Heart right ventricle (tissue), 16 donors: ENCODE measurements at regions not wholly inside any gene's neighbourhood (a gene's known extent, or its start where the extent isn't known, plus 50 kb on each side); places are given as distances from the start of the nearest gene placed in this dataset.

Experiments
- ATAC-seq, 8 donors: fragments of 200-7000 bp; cut with Tn5 transposase; one replicate each; pipeline ENCODE4 v1.9.1; 2020; ENCODE audit warnings: mild to moderate bottlenecking in 8 of 8, moderate library complexity in 8 of 8, moderate number of reproducible peaks in 1 of 8
- DNase-seq, 2 donors: peaks; one replicate each; pipeline ENCODE4 v3.0.0-alpha.2; 2020
- H3K27ac ChIP-seq, 10 donors: fragments of 200-600 bp; sonication (generic) in 2 of 10; one replicate each; pipeline versions ENCODE4 v1.5.0 to v1.8.0; 2020 to 2022; ENCODE audit warnings: mild to moderate bottlenecking in 3 of 10
- H3K27me3 ChIP-seq, 7 donors: fragments of 200-600 bp; one replicate each; pipeline ENCODE4 v1.8.0; 2021 to 2022; ENCODE audit warnings: mild to moderate bottlenecking in 2 of 7
- H3K36me3 ChIP-seq, 9 donors: fragments of 200-600 bp; sonication (generic) in 1 of 9; one replicate each; pipeline versions ENCODE4 v1.5.0 to v1.8.0; 2020 to 2022; ENCODE audit warnings: mild to moderate bottlenecking in 2 of 9
- H3K4me1 ChIP-seq, 9 donors: fragments of 200-600 bp; sonication (generic) in 1 of 9; one replicate each; pipeline versions ENCODE4 v1.5.0 to v1.8.0; 2020 to 2022; ENCODE audit warnings: mild to moderate bottlenecking in 4 of 9
- H3K4me3 ChIP-seq, 10 donors: fragments of 200-600 bp; sonication (generic) in 2 of 10; one replicate each; pipeline versions ENCODE4 v1.5.0 to v1.8.0; 2020 to 2022; ENCODE audit warnings: mild to moderate bottlenecking in 7 of 10, moderate library complexity in 2 of 10
- H3K9me3 ChIP-seq, 11 donors: fragments of 200-600 bp in 10 of 11; sonication (generic) in 2 of 11; one replicate each; pipeline versions ENCODE4 v1.5.0 to v1.8.0; 2013 to 2022; ENCODE audit warnings: mild to moderate bottlenecking in 2 of 11, control low read depth in 1 of 11, moderate library complexity in 1 of 11
- WGBS, 2 donors: extraction: QIAGEN DNeasy Blood & Tissue Kit; methylation state at CpG; one replicate each; pipeline ENCODE4 v1.1.7; 2013; ENCODE audit warnings: inconsistent platforms in 1 of 2; 5-methylcytosine and 5-hydroxymethylcytosine counted together
- intact Hi-C, 10 donors: fragments of 100-400 bp; cut with DNase I; formaldehyde crosslinking; loops; one replicate each; pipeline versions ENCODE4 v1.11.1 to v1.14.2; 2022
- TF ChIP-seq, protein P1 (sequence below), 9 donors: fragments of 200-600 bp; sonication (generic) in 2 of 9; IDR thresholded peaks; one replicate each; pipeline versions ENCODE4 v1.5.0 to v1.8.0; 2021 to 2022; ENCODE audit warnings: antibody characterized with exemption in 9 of 9, mild to moderate bottlenecking in 5 of 9, moderate library complexity in 1 of 9
- donor health status: Arrhythmogenic right ventricular cardiomyopathy.
- donor health status: ischemic (EF 13 %, LVEDD 7.1; RV severe dilation, severe dysfunction).
- donor health status: healthy with polysubstance abuse.
- donor health status: DM: no; HTN: yes; CAD: no.
- donor health status: DM: no; HTN: no; CAD: no.
- donor health status: ischemic (EF 25% LVEDD 6.9; RV normal size, moderate dysfunction).
- donor health status: ischemic (EF 25% LVEDD 5.7; RV mildly dilated, moderate dysfunction).
- donor health status: healthy.
- donor health status: DM: yes; HTN: yes; CAD: no.
- donor health status: Ischemic cardiomyopathy.
- donor health status: ischemic (EF 35%, LVEDD 5.7; RV mildly dilated, moderate dysfunction).
- donor health status: nonischemic (EF 11% LVEDD 7.7; RV severe dilation, severe dysfunction).
- donor health status: DM: yes; HTN: yes; CAD: no.
- donor health status: PGD.
- donor health status: ischemic (EF 29% LVEDD 5.4; RV normal size, mild dysfunction).
- donor health status: nonischemic (EF 23%, LVEDD 6.1; RV moderate dilation, normal function).

GRCh38 chr3:117817103-117817502, 1107.5 kb downstream of the TUSC7 start:
- intact Hi-C loops = no loop called here
- H3K4me1 ChIP-seq = no peaks in the 10 kb centered on the region
- no peak overlapping the region for H3K4me3 ChIP-seq
- H3K27me3 ChIP-seq = no peaks in the 10 kb centered on the region
- ATAC-seq (no peak), DNase-seq (no peak)
- 66 to 91% methylated on average over 2 of the region's 2 CpGs for WGBS, 2 donors
- no peaks in the 10 kb centered on the region for H3K36me3 ChIP-seq
- no peaks in the 10 kb centered on the region for H3K9me3 ChIP-seq
- TF ChIP-seq, protein P1, sequence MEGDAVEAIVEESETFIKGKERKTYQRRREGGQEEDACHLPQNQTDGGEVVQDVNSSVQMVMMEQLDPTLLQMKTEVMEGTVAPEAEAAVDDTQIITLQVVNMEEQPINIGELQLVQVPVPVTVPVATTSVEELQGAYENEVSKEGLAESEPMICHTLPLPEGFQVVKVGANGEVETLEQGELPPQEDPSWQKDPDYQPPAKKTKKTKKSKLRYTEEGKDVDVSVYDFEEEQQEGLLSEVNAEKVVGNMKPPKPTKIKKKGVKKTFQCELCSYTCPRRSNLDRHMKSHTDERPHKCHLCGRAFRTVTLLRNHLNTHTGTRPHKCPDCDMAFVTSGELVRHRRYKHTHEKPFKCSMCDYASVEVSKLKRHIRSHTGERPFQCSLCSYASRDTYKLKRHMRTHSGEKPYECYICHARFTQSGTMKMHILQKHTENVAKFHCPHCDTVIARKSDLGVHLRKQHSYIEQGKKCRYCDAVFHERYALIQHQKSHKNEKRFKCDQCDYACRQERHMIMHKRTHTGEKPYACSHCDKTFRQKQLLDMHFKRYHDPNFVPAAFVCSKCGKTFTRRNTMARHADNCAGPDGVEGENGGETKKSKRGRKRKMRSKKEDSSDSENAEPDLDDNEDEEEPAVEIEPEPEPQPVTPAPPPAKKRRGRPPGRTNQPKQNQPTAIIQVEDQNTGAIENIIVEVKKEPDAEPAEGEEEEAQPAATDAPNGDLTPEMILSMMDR (IDR thresholded peaks at IDR 0.05) = no peak
- no peak overlapping the region for H3K27ac ChIP-seq

DNA sequence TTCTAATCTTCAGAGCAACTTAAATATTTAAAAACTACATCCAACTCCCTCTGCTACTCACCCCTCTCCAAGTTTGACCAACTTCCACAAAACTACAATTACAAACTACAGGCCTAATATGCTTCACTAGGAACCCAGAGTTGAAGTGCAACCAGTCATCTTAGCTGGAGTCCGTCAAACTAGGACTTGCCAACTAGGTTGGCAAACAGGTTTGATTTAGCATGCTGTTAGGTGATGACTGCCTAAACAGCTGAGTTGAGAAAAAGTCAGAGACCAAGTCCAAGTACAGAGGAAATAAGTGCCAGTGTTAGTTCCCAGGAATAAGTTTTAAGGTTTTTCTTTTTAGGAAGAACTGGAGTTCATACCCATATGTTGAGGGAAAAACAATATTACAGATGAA, 1109.0 kb downstream of the TUSC7 start:
- ATAC-seq = no peak
- DNase-seq = no peak
- no peak overlapping the region for H3K4me3 ChIP-seq
- H3K27me3 ChIP-seq = no peaks in the 10 kb centered on the region
- intact Hi-C loops = no loop called here
- no peak overlapping the region for H3K27ac ChIP-seq
- no peaks in the 10 kb centered on the region for H3K36me3 ChIP-seq
- H3K9me3 ChIP-seq = no peaks in the 10 kb centered on the region
- TF ChIP-seq, protein P1 (IDR thresholded peaks at IDR 0.05) = no peak
- no peaks in the 10 kb centered on the region for H3K4me1 ChIP-seq
- 77 to 88% methylated on average over 1 of the region's 1 CpG for WGBS, 2 donors

GRCh38 chr3:117820658-117821299, 1111.2 kb downstream of the TUSC7 start:
- no peak for ATAC-seq
- Histone ChIP-seq H3K4me1 (no peaks in the 10 kb centered on the region), H3K4me3 (no peak overlapping the region), H3K27me3 (no peaks in the 10 kb centered on the region), H3K9me3 (no peaks in the 10 kb centered on the region), H3K36me3 (no peaks in the 10 kb centered on the region), H3K27ac (no peak overlapping the region)
- WGBS, 2 donors = 66 to 70% methylated on average over 3 of the region's 3 CpGs
- TF ChIP-seq, protein P1 (IDR thresholded peaks at IDR 0.05) = no peak
- DNase-seq = no peak
- intact Hi-C loops = no loop called here

DNA sequence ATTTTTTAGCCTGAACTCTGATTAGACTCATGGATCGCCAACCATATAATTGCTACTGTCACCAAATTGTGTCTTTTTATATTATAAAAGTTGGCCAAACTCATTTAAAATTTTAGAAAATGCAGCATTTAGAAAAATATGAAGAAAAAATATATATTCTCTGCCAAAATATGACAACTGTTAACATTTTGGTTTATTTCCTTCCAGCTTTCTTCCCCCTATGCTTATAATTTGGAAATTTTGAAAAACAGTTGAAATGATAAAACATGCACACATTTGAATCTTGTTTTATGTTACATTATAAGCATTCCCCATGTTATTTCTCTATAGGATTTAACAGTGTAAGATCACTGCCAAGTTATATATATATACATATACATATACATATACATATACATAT, 1112.8 kb downstream of the TUSC7 start:
- Histone ChIP-seq H3K9me3 (no peaks in the 10 kb centered on the region), H3K27me3 (no peaks in the 10 kb centered on the region), H3K4me3 (no peak overlapping the region), H3K36me3 (no peaks in the 10 kb centered on the region), H3K4me1 (no peaks in the 10 kb centered on the region), H3K27ac (no peak overlapping the region)
- DNase-seq = no peak
- ATAC-seq = no peak
- 97 to 98% methylated on average over 1 of the region's 1 CpG for WGBS, 2 donors
- intact Hi-C loops = no loop called here
- TF ChIP-seq, protein P1 (IDR thresholded peaks at IDR 0.05) = no peak
